Hepatic stellate cell (primary cell): ENCODE measurements at regions not wholly inside any gene's neighbourhood (a gene's known extent, or its start where the extent isn't known, plus 50 kb on each side); places are given as distances from the start of the nearest gene placed in this dataset.
A peak's percentile ranks its signal among the peaks of the same experiment; 100 is the strongest.

Experiments used
- DNase-seq: peaks from one replicate; pipeline ENCODE4 v3.0.0; 2011; ENCODE audit warnings: low spot score

DNA sequence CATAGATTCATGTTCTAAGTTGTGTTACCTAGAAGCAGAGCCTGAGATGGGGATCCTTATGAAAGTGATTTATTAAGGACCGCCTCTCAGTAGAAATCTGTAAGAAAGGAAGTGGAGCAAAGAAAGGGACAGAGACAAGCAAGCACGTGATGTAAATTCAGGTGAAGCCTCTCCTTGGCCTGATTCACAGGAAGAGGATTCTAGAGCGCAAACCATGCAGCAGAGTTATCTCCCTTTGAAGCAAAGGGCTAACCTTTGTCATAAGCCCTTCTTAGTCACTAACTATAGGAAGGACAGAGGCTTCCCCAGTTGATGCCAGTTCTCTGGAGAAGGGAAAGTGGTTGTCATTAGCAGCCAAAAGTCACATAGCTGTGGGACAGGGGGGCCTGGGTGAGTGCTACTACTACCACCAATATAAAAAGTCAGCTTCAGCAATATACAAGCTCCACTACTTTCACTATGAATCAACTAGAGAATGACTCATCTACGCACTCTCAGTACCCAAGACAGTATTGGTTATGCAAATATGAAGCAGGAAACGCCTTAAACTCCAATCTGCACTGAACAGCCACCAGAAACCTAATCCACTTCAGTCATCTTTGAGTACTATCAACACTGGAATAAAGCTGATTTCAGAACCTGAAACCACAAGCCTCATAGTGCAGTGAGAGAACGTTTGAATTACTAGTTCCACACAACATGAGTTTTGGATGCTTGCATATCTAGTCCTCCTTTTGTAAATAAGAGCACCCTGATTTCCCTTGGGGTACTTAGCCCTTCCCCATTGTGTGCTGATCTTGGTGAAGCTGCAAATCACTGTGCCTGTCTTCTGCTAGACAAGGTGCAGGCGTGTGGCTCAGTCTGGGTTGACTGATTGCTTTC is 162.7 kb downstream of the ZNF608 start:
- DNase-seq, result peak; percentile 55

DNA sequence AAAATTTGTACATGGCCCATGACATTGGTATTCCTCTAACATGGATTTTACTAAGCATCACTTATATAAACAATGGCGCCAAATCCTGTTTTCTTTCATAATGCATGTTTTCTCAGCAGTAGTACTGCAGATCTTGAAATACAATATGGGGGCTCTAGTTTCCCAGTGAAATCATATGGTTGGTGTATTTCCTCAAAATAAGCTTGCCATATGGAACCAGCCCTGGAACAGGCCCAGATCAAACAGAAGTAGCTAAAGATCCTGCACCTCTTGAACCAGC is 163.9 kb downstream of the ZNF608 start:
- no peak for DNase-seq

DNA sequence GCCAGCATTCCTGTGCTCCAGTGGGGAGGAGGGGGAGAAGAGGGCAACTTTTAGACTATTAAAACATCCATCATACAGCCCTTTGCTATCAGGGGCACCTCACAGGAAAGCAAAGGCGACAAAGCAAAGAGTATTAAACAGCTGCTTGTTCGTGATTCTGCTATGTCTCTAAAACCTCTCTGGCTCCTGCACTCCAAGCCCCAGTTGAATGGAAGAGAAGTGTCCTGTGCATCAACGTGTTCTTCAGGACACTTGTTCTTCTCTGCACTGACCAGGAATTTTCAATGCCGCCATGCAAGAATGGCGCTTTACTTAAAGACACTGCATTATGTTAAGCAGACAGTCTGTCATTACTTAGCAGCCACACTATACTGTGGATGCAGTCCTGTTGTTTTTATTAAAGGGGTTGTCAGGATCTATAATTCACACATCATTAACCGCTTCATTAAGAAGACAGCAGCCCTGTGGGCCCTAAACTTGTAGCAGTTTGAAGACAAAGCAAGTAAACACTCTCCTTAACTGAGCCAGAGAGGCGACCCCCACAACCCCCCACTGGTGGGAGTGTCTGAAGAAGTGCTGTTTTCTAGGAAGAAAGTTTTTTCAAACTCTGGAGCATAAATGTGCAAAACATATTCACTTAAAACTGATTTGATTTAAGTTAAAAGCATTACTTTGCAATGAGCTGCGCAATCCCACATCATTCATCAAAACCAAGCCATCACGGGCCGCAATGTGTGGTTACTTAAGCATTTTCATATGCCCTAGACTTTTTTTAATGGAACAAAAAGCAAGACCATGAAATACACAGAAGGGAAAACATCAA is 164.5 kb downstream of the ZNF608 start:
- DNase-seq, result no peak

DNA sequence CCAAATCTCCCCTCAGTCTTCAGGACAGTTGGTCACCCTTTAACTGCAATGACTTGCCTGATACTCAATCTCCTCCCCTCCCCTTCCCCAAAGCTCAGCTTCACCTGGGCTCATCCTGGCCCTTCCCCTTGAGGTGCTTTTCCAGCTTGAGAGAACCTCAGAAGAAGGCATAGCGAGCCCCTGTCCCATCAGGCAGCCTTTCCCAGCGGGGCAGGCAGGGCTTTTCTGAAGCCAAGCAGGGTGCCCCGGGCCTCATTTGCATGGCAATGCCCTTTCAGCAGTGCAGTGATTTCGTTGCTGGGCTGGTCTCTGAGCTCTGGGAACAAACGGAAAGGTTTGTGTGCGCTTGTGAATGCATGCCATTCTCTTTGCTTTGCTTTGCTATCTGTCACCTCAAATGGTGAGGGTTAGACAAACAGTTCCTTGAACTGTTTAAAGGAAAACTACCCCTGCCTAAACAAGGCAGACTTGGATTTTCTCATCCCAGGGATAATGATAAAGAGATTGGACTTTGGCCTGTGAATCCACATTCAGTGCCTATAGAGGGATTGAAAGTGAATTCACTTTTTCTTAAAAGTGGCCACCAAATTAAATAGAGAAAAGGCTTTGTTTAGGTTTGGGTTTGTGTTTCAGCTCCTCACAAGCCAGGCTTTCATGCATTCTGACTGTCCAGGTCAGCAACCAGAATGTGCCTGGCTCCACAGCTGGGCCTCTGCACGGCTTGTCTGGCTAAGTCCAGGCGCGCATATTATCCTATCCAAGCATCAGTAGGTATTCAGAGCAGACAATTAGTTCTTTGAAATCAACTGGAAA is 165.3 kb downstream of the ZNF608 start:
- DNase-seq, result no peak

DNA sequence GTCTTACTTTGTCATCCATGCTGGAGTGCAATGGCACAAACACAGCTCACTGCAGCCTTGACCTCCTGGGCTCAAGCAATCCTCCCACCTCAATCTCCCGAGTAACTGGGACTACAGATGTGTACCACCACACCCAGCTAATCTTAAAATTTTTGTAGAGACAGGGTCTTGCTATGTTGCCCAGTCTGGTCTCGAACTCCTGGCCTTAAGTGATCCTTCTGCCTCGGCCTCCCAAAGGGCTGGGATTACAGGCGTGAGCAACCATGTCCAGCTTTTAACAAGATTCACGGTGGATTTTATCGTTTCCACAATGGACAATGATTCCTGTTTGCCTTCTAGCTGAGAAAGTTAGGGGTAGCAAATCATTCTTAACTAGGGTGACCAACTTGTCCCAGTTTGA is 165.9 kb downstream of the ZNF608 start:
- DNase-seq, result no peak

DNA sequence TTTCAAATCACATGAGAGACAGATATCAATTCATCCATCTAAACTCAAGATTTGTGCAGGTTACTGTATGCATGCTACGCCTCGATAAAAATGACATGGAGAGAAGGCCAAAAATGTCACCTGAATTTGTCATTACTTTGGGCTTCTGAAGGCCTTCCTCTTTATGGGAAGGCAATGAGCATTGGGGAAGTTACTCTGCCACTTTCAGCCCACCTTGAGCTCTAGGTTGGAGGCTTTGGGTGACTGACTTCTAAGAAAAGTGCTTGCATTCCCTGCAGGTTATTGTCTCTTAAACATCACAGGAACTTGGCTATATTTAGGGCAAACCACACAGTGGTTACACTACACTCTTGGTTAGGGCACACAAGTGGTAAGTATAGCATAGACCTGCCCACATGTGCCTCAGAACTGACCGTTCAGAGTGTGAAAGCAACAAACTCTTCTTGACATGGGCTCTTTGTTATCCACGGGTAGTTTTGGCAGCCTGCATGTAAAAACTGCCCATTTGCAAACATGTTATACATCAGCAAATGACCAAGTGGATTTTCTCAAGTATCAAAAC is 169.5 kb downstream of the ZNF608 start:
- DNase-seq, result no peak

DNA sequence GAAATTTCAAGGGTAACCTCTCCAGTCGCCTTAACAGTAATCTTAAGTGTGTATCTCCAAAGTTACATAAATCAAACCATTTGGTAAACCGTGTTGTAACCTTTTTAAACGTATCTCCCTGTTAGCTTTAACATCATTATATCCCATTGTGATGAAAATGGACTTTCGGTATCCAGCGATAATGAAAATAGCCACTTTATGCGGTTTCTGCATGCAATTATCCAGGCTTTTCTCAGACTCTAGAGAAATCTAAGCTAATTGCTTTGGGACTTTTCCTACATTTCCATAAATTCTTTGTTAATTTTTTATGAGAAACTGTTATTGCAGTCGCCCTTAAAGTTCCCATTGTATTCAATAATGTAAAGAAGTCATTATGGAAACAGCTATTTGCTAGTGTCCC is 170.7 kb downstream of the ZNF608 start:
- no peak for DNase-seq

DNA sequence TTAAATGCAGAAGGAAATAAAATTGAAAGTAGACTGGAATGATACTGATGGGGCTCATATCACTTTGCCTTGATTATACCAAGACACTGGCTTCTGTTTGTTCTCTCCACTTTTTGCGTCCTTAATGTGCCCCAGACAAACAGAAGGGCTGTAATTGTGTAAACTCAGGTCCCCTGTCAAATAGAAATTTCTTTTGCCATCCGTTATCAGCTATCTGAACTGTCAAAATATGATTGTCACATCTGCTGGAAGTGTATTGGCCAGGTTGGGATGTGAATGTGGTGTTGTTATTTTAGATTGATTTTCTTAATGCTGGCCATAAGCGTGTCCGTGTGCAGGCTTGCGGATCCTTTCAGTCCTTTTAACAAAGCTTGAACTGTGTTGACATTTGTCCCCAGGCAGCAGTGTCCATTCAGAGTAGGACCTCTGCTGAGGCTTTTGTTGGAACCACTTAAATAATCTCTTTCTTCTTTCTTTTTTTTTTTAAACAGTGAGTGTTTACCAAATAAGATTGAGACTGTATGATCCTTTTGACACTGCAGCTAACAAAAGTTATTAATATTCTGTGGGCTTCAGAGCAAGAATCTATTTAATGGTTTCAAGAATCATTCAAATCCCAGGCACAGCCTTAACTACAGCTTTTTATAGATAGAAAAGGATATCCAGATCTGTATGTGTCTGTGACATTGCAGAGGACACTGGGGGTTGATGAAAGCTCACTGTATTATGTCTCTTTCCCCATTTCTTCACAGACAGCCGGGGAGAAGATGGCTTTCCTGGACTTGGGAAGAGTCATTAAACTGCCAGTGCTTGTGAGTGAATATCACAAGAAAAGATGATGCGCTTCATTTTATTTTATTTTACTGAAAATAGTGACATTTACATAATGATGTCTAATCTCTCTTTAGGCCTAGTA is 171.7 kb downstream of the ZNF608 start:
- no peak for DNase-seq

DNA sequence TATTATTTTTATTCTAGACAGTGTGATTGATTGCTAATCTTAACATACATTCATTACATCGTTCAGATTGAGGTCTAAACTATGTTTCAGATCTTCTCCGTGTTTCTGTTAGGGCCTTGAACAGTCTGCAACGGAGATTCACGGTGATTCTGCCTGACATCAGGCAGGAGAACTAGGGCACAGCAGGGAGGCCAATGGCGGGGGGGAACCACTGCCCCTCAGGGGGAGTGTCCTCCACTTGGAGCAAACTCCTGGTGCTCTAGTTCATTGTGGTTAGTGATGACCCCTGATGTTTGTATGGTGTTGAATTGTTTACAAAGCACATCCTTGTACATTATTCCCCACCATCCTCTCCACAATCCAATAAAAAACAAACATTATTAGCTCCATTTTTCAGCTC is 173.5 kb downstream of the ZNF608 start:
- no peak for DNase-seq

DNA sequence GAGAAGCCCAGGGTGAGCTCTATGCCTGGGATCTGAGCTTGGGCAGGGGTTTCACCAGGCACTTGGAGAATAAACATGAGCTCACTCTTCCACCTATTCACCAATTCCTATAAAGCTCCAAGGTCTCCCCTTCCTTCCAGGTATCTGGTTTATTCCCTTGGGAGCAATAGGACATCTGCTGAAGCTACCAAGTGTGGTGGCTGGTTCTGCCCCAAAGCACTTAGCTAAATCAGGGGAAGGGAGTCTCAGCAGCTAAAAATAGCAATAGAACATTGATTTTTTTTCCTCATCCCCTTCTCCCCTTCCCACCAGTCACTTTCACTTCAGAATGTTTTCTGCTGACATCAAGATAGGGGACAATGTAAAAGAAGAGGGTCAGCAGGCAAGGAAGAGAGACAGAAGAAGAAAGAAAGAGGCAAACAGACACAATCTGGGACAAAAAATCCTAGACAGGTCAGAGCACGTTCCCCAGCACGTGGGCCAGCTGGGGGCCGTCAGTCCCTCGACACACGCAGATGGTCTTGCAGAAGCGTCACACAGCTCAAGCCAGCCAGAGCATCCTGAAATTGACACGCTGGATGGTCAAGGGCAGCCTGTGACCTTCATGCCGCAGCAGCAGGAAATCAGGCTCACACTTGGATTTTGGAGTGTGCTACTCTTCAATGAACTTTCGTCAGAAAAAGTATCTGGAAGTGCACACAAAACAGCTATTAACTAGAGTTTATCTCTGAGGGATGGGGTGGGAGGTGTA is 176.0 kb downstream of the ZNF608 start:
- no peak for DNase-seq

DNA sequence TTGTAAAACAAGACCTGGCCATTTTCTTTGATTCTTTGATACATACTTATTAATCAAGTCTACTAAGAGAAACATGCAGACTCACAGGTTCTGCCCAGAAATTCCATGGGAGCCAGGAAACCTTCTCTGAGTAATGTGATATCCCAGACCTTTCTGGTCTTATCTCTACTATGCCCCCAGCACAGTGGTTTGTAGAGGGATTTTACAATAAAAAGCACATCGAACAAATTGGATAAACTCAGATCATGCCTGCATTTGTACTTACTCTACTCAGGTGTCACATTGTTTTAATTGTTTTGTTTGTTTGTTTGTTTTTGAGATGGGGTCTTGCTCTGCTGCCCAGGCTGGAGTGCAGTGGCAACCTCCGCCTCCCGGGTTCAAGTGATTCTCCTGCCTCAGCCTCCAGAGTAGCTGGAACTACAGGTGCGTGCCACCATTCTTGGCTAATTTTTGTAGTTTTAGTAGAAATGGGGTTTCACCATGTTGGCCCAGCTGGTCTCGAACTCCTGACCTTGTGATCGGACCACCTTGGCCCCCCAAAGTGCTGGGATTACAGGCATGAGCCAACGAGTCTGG is 179.5 kb downstream of the ZNF608 start:
- no peak for DNase-seq

DNA sequence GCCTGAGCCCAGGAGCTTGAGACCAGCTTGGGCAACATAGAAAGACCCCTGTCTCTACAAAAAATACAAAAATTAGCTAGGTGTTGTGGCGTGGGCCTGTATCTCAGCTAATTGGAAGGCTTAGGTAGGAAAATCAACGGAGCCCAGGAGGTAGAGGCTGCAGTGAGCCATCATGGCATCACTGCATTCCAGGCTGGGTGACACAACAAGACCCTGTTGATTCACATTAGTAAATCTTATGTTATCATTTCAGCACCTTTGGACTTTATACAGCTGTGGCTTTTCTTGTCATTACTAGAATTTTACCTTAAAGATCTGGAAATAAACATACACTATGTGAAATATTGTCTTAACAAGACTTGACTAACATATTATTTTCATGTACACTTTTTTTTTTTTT is 185.0 kb downstream of the ZNF608 start:
- no peak for DNase-seq

DNA sequence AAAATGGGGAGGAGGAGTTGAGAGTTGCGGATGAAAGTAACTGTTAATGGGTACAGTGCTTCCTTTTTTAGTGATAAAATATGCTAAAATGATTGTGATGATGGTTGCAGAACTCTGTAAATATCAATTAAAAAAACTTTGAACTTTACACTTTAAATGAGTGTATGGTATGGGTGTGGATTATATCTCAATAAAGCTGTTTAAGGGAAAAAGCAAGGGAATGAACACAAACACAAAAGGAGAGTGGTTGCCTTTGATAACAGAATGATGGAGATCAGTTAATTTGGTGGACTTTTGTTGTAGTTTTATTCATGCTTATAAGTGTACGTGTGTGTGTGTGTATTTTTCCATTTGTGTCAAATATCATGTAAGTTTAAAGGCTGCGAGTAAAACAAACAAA is 186.1 kb downstream of the ZNF608 start:
- DNase-seq, result no peak

DNA sequence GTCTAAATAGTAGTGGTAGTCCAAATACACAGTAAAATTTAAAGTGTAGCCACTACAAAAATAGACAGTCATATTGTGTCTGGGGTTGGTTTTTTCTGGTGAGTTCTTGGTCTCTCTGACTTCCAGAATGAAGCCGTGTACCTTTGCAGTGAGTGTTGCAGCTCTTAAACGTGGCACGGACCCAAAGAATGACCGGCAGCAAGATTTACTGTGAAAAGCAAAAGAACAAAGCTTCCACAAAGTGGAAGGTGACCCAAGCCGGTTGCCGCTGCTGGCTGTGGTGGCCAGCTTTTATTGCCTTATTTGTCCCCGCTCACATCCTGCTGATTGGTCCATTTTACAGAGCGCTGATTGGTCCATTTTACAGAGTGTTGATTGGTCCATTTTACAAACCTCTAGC is 188.7 kb downstream of the ZNF608 start:
- DNase-seq, result no peak

DNA sequence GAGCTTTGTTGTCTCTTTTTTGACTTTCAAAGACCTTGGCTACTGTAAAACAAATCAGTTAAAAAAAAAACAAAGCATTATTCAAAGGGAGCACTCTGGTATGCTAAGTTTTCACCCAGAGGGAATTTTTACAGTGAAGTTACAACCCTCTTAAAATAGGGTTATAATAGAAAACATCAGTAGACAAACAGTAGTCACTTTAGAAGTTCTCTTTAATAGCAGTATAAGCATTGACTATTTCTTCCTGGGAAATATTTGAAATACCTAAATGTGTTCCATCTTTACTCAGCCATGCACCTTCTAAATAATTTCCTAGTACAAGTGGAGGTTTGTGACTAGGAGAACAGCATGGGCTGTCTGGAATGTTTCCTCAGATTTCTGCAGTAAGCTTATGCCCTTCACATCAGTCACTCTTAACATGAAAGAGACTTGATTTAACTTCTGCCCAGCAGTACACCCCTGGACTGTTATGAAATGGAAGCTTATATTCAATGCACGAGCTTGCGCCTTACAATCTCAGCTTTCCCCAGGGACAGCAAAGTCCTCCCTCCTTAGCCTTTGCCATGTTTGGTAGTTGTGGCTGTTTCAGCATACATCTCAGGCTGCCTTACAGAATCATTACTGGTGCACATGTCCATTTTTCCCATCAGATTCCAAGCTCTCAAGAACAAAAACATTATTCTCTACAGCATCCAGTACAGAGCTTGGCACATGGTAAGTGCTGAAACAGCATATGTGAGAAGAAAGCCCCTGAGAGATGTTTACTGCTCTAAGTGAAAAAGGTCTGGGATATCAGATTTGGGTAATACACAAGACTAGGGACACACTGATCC is 191.5 kb downstream of the ZNF608 start:
- DNase-seq, result no peak

DNA sequence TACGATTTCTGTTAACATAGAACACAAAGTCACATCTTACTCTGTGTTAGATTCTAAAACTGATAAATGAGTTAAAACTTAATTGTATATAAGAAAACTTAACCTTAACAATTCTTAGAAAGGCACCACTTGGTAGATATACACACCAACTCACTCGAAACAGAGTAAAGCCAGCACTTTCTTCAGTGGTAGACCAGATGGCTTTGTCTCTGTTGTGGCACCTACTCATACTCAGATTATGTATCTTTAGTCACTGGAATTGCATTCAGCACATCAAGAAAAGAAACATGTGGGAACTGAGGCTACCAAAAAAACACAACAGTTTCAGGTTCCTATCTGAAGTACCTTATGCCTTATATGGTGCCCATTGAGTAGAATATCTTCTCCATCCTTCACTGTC is 192.5 kb downstream of the ZNF608 start:
- no peak for DNase-seq

DNA sequence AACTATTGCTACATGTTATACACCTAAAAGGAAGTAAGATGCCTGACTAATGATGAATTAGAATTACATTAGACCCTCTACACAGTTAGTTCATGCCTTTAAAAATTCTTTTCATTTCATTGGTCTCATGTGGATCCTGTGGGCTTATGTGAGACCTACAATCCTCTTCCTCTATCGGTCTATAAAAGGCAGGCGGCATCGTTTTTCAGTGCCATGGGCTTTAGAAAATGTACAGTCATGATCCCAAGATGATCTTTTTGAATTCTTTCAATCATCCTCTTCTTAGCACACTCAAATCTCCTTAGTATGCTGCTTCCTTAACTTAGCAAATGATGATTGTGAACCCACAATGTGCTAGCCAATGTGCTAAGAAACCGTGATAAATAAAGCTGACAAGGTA is 193.9 kb downstream of the ZNF608 start:
- no peak for DNase-seq

DNA sequence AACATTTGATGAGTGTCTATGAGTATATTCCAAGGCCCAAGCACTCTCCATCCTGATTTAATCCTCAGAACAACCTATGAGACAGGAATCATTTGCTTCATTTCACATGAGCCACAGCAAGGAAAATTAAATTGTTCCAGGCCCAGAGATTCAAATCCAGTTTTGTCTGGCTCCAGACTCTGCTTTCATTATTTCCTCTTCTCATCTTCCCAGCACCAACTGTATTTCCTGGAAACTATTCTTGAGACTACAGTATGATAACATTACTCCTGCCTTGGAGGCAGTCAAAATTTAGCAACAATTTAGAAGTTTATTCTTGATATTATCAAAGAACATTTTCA is 194.5 kb downstream of the ZNF608 start:
- no peak for DNase-seq

DNA sequence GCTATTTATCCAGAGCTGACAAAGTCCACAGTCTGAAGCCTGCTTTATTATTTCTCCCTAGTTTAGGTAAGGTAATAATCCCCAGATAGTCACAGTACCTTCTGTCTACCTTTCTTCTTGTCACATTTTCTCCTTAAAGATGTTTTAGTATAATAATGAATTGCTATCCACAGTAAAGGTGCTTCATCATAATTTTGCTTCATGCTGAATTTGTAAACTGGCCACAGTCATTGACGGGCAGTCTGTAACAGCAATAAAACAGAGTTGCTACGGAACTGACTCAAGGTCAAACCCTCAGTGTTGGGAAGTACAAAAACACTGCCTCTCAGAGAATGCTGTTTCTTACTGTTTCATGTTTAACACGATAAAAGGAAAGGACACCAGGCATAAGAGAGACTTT is 195.7 kb downstream of the ZNF608 start:
- DNase-seq, result no peak
